Left ventricle myocardium inferior (tissue), 1 donor: ENCODE measurements at regions not wholly inside any gene's neighbourhood (a gene's known extent, or its start where the extent isn't known, plus 50 kb on each side); places are given as distances from the start of the nearest gene placed in this dataset.

Experiments
- DNase-seq: peaks from one replicate; pipeline ENCODE4 v3.0.0-alpha.2; 2020
- H3K27ac ChIP-seq: fragments of 200-600 bp; replicated peaks from 2 replicates; pipeline ENCODE4 v1.8.0; 2021
- H3K27me3 ChIP-seq: fragments of 200-600 bp; 2 replicates; pipeline ENCODE4 v1.8.0; 2021; ENCODE audit warnings: low read depth
- H3K36me3 ChIP-seq: fragments of 200-600 bp; 2 replicates; pipeline ENCODE4 v1.8.0; 2021
- H3K4me1 ChIP-seq: fragments of 200-600 bp; 2 replicates; pipeline ENCODE4 v1.8.0; 2021
- H3K4me3 ChIP-seq: fragments of 200-600 bp; 2 replicates; pipeline ENCODE4 v1.8.0; 2021; ENCODE audit warnings: mild to moderate bottlenecking, moderate library complexity
- H3K9me3 ChIP-seq: fragments of 200-600 bp; replicated peaks from 2 replicates; pipeline ENCODE4 v1.8.0; 2021
- CTCF ChIP-seq: fragments of 200-600 bp; IDR thresholded peaks from 2 replicates; pipeline ENCODE4 v1.8.0; 2021; ENCODE audit warnings: antibody characterized with exemption, mild to moderate bottlenecking, borderline replicate concordance
- intact Hi-C: fragments of 100-400 bp; cut with micrococcal nuclease; formaldehyde crosslinking; loops from one replicate; pipeline ENCODE4 v1.11.0; 2022
- donor health status: DM: no; HTN: yes; CAD: no; lungs with severe emphysema.

GRCh38 chr4:177569434-177569833, 127.2 kb upstream of the AGA start:
- no peak for TF ChIP-seq CTCF
- no peaks in the 10 kb centered on the region for H3K9me3 ChIP-seq
- no peaks in the 10 kb centered on the region for H3K36me3 ChIP-seq
- DNase-seq = no peak
- intact Hi-C loops = no loop called here
- no peaks in the 10 kb centered on the region for H3K4me1 ChIP-seq
- H3K4me3 ChIP-seq = no peak overlapping the region
- no peaks in the 10 kb centered on the region for H3K27me3 ChIP-seq
- H3K27ac ChIP-seq = no peak overlapping the region

GRCh38 chr4:177573507-177573906, 131.3 kb upstream of the AGA start:
- Histone ChIP-seq H3K36me3 (no peaks in the 10 kb centered on the region), H3K27ac (no peak overlapping the region), H3K4me3 (no peak overlapping the region), H3K9me3 (no peaks in the 10 kb centered on the region), H3K4me1 (no peaks in the 10 kb centered on the region), H3K27me3 (no peaks in the 10 kb centered on the region)
- intact Hi-C loops = no loop called here
- TF ChIP-seq CTCF = no peak
- no peak for DNase-seq

DNA sequence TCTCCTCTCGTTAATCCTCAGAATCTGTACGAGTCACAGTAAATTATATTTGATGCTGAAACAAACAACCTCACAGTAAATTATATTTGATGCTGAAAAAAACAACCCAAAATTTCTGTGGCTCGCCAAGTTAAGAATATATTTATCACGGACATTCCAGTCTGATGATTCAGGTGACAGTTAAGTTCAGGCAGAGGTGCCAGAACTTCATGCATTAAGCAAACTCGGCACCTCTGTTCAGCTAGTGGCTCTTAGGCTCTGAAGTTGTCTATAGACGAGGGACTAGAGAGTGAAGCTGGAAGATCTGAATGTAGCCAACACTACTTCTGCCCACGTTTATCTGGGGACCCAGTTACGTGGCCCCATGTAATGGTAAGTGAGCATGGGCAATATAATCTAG, 132.2 kb upstream of the AGA start:
- Histone ChIP-seq H3K9me3 (no peaks in the 10 kb centered on the region), H3K36me3 (no peaks in the 10 kb centered on the region), H3K27me3 (no peaks in the 10 kb centered on the region), H3K4me3 (no peak overlapping the region), H3K27ac (no peak overlapping the region), H3K4me1 (no peaks in the 10 kb centered on the region)
- no peak for DNase-seq
- no peak for TF ChIP-seq CTCF
- intact Hi-C loops = no loop called here

DNA sequence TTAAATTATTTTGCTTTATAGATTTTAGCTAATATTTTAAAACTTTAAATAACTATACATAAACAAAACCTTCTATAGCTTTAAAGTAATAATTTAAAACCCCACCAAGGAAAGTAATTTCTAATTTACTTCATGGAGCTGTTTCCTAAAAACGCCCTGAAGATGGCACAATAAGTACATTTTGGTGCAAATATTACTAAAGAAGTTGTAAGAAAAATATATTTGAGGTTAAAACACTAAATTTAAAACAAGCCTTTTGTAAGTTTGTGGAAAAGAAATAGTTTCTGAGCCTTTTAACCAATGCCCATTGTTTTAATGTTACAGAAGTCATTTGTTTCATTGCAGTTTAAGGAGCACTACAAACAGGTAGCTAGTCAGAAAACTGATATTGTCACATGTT, 137.4 kb upstream of the AGA start:
- peak; percentile 25 for TF ChIP-seq CTCF
- H3K4me1 ChIP-seq = no peaks in the 10 kb centered on the region
- no peak overlapping the region for H3K27ac ChIP-seq
- no peak for DNase-seq
- H3K27me3 ChIP-seq = no peaks in the 10 kb centered on the region
- H3K9me3 ChIP-seq = no peaks in the 10 kb centered on the region
- no peaks in the 10 kb centered on the region for H3K36me3 ChIP-seq
- H3K4me3 ChIP-seq = no peak overlapping the region
- intact Hi-C loops = no loop called here

- intact Hi-C loops = no loop called here
- no peak for TF ChIP-seq CTCF
- Histone ChIP-seq H3K36me3 (no peaks in the 10 kb centered on the region), H3K4me1 (no peaks in the 10 kb centered on the region), H3K9me3 (no peaks in the 10 kb centered on the region), H3K27ac (no peak overlapping the region), H3K27me3 (no peaks in the 10 kb centered on the region), H3K4me3 (no peak overlapping the region)
- no peak for DNase-seq
Observed at GRCh38 chr4:177582992-177583391, 140.8 kb upstream of the AGA start.

- Histone ChIP-seq H3K4me3 (no peak overlapping the region), H3K27ac (no peak overlapping the region), H3K36me3 (no peaks in the 10 kb centered on the region), H3K27me3 (no peaks in the 10 kb centered on the region), H3K4me1 (no peaks in the 10 kb centered on the region), H3K9me3 (no peaks in the 10 kb centered on the region)
- DNase-seq = no peak
- TF ChIP-seq CTCF = no peak
- intact Hi-C loops = no loop called here
Observed at GRCh38 chr4:177587989-177588388, 145.8 kb upstream of the AGA start.
